GM12891 (cell line): ENCODE measurements at regions not wholly inside any gene's neighbourhood (a gene's known extent, or its start where the extent isn't known, plus 50 kb on each side); places are given as distances from the start of the nearest gene placed in this dataset.

ENCODE experiments used
- POLR2A ChIP-seq: IDR thresholded peaks from 2 replicates; pipeline ENCODE4 v1.6.1; 2011; ENCODE audit warnings: low read depth, low read length, control low read depth
- POLR2AphosphoS5 ChIP-seq: IDR thresholded peaks from 2 replicates; pipeline ENCODE4 v1.6.1; 2011; ENCODE audit warnings: low read depth, low read length, control low read depth
- POU2F2 ChIP-seq: IDR thresholded peaks from 2 replicates; pipeline ENCODE4 v1.6.1; 2011; ENCODE audit warnings: low read depth, mild to moderate bottlenecking, control low read depth, low read length, moderate library complexity
- SPI1 ChIP-seq: IDR thresholded peaks from 2 replicates; pipeline ENCODE4 v1.6.1; 2011; ENCODE audit warnings: low read depth, low read length, control low read depth

DNA sequence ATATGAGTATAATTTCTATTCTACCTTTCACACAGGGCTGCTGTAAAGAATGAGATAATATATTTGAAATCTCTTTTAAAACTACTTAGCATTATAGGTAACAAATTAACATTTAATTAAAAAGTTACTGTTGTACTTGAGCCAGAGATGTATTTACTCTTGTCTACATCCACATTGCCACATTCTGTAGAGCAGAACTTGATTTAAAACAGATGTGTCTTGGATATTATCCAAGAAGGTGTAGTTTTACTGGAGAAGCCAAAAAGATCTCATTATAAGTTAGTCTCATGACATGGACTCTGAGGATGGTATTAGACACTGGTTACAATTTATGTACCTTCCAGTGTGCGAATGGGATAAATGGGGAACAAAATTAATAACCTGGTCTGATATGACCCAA, 293.1 kb upstream of the CCNH start:
- TF ChIP-seq POU2F2 (no peak), POLR2AphosphoS5 (no peak), POLR2A (no peak), SPI1 (no peak)
